ENCODE measurements at regions not wholly inside any gene's neighbourhood (a gene's known extent, or its start where the extent isn't known, plus 50 kb on each side); places are given as distances from the start of the nearest gene placed in this dataset.
"Not testable (repeated sequence)": the region's sequence is repeated elsewhere in the genome, so short reads cannot be mapped to it uniquely, and the experiment has no call there.

GRCh38 chr12:131391399-131391798 lies 319.5 kb upstream of the SFSWAP start:
- DNase-seq (ENCODE audit: low read depth): no peak

- DNase-seq (ENCODE audit: low read depth): not testable (repeated sequence)
Measured at GRCh38 chr12:131394752-131395151, 316.1 kb upstream of the SFSWAP start.

- DNase-seq (ENCODE audit: low read depth): not testable (repeated sequence)
Measured at GRCh38 chr12:131395209-131395684, 315.6 kb upstream of the SFSWAP start.

- DNase-seq (ENCODE audit: low read depth): no peak
Measured at GRCh38 chr12:131395971-131396573, 314.8 kb upstream of the SFSWAP start.

- no peak for DNase-seq (ENCODE audit: low read depth)
Measured at GRCh38 chr12:131397493-131398181, 313.3 kb upstream of the SFSWAP start.

GRCh38 chr12:131399000-131399399 lies 311.9 kb upstream of the SFSWAP start:
- DNase-seq (ENCODE audit: low read depth): no peak

GRCh38 chr12:131400668-131401294 lies 310.1 kb upstream of the SFSWAP start:
- not testable (repeated sequence) for DNase-seq (ENCODE audit: low read depth)

GRCh38 chr12:131401907-131402633 lies 308.8 kb upstream of the SFSWAP start:
- DNase-seq (ENCODE audit: low read depth): not testable (repeated sequence)

- no peak for DNase-seq (ENCODE audit: low read depth)
Measured at GRCh38 chr12:131402781-131403396, 308.0 kb upstream of the SFSWAP start.

- DNase-seq (ENCODE audit: low read depth): no peak
Measured at GRCh38 chr12:131403676-131404075, 307.2 kb upstream of the SFSWAP start.

GRCh38 chr12:131404705-131405104 lies 306.2 kb upstream of the SFSWAP start:
- DNase-seq (ENCODE audit: low read depth): no peak

- no peak for DNase-seq (ENCODE audit: low read depth)
Measured at GRCh38 chr12:131407221-131408035, 303.5 kb upstream of the SFSWAP start.

- DNase-seq (ENCODE audit: low read depth): no peak
Measured at GRCh38 chr12:131408036-131408365, 302.9 kb upstream of the SFSWAP start.

GRCh38 chr12:131408484-131408883 lies 302.4 kb upstream of the SFSWAP start:
- no peak for DNase-seq (ENCODE audit: low read depth)

- no peak for DNase-seq (ENCODE audit: low read depth)
Measured at GRCh38 chr12:131409211-131409610, 301.7 kb upstream of the SFSWAP start.

GRCh38 chr12:131411827-131412226 lies 299.1 kb upstream of the SFSWAP start:
- not testable (repeated sequence) for DNase-seq (ENCODE audit: low read depth)

- DNase-seq (ENCODE audit: low read depth): no peak
Measured at GRCh38 chr12:131413006-131413405, 297.9 kb upstream of the SFSWAP start.

- no peak for DNase-seq (ENCODE audit: low read depth)
Measured at GRCh38 chr12:131413471-131413870, 297.4 kb upstream of the SFSWAP start.

GRCh38 chr12:131414155-131414922 lies 296.6 kb upstream of the SFSWAP start:
- not testable (repeated sequence) for DNase-seq (ENCODE audit: low read depth)

GRCh38 chr12:131415781-131416180 lies 295.1 kb upstream of the SFSWAP start:
- DNase-seq (ENCODE audit: low read depth): no peak

- no peak for DNase-seq (ENCODE audit: low read depth)
Measured at GRCh38 chr12:131418121-131418520, 292.8 kb upstream of the SFSWAP start.

All from iris pigment epithelial cell (primary cell).